H1 (cell line): ENCODE measurements at regions not wholly inside any gene's neighbourhood (a gene's known extent, or its start where the extent isn't known, plus 50 kb on each side); places are given as distances from the start of the nearest gene placed in this dataset.

Experiments used
- CTCF ChIA-PET: fragments of 300-600 bp; sonication (Branson Sonifier 250); formaldehyde crosslinking; loops from one replicate; lab custom pipeline; 2021; ENCODE audit not compliant: partially characterized antibody; lab: Charles Lee
- POLR2A ChIA-PET: fragments of 300-600 bp; sonication (Branson Sonifier 250); formaldehyde crosslinking; loops from one replicate; lab custom pipeline; 2021; ENCODE audit warnings: inconsistent platforms; ENCODE audit not compliant: partially characterized antibody; lab: Charles Lee
- DNase-seq, 2 experiments: peaks; one replicate each; pipeline versions ENCODE4 v3.0.0 to v3.0.0-alpha.2; 2010 to 2022; ENCODE audit warnings: low spot score in 2 of 2, low read depth in 1 of 2, mixed read lengths in 1 of 2
- FAIRE-seq: peaks from 2 replicates; lab custom pipeline; 2011; peaks lifted over from hg19 to GRCh38; lab: Jason Lieb, UNC
- H2AFZ ChIP-seq: 2 replicates; pipeline ENCODE4 v1.8.1; 2012; ENCODE audit warnings: low read length, inconsistent platforms
- H2AK5ac ChIP-seq: 2 replicates; pipeline ENCODE4 v1.6.1; 2013; ENCODE audit warnings: low read depth, low read length
- H2BK120ac ChIP-seq: replicated peaks from 2 replicates; pipeline ENCODE3; 2013; ENCODE audit warnings: low read depth, low read length, inconsistent platforms
- H2BK12ac ChIP-seq: 2 replicates; pipeline ENCODE4 v1.6.1; 2013; ENCODE audit warnings: low read depth, low read length
- H2BK15ac ChIP-seq: 2 replicates; pipeline ENCODE4 v1.6.1; 2013; ENCODE audit warnings: low read length
- H2BK20ac ChIP-seq: 2 replicates; pipeline ENCODE4 v1.6.1; 2013; ENCODE audit warnings: low read length
- H2BK5ac ChIP-seq: 2 replicates; pipeline ENCODE4 v1.6.1; 2013; ENCODE audit warnings: low read depth, low read length
- H3K14ac ChIP-seq: 2 replicates; pipeline ENCODE4 v1.6.1; 2013; ENCODE audit warnings: inconsistent platforms; ENCODE audit not compliant: insufficient read length
- H3K18ac ChIP-seq: 2 replicates; pipeline ENCODE4 v1.6.1; 2013; ENCODE audit warnings: low read length; ENCODE audit errors: extremely low read depth
- H3K23ac ChIP-seq: 2 replicates; pipeline ENCODE4 v1.6.1; 2013; ENCODE audit warnings: inconsistent platforms; ENCODE audit not compliant: insufficient read length
- H3K23me2 ChIP-seq: 2 replicates; pipeline ENCODE4 v1.6.1; 2013; ENCODE audit warnings: low read depth, low read length
- H3K27ac ChIP-seq: 2 replicates; pipeline ENCODE4 v1.6.1; 2011; ENCODE audit warnings: low read depth, low read length, inconsistent platforms
- H3K27me3 ChIP-seq, 4 experiments: replicated peaks in 1 of 4; 1 replicate in 1 of 4; 2 replicates in 3 of 4; pipeline versions ENCODE4 v1.6.1 to v1.8.1; 2011 to 2013; ENCODE audit warnings: low read length in 3 of 4, mild to moderate bottlenecking in 3 of 4, inconsistent platforms in 2 of 4, mixed read lengths in 2 of 4, moderate library complexity in 1 of 4; ENCODE audit not compliant: control insufficient read depth in 3 of 4, insufficient read depth in 3 of 4; ENCODE audit errors: extremely low read depth in 1 of 4
- H3K36me3 ChIP-seq, 4 experiments: 2 replicates each; pipeline versions ENCODE4 v1.6.1 to v1.8.1; 2011 to 2013; ENCODE audit warnings: mild to moderate bottlenecking in 4 of 4, low read length in 3 of 4, moderate library complexity in 2 of 4, control low read depth in 1 of 4, inconsistent platforms in 1 of 4; ENCODE audit not compliant: insufficient read depth in 4 of 4, control insufficient read depth in 2 of 4
- H3K4ac ChIP-seq: replicated peaks from 2 replicates; pipeline ENCODE3; 2013; ENCODE audit warnings: low read length, low read depth, mixed read lengths, inconsistent platforms; ENCODE audit not compliant: insufficient read length
- H3K4me1 ChIP-seq, 4 experiments: replicated peaks in 1 of 4; 1 replicate in 1 of 4; 2 replicates in 3 of 4; pipeline versions ENCODE4 v1.6.1 to v1.8.1; 2011 to 2013; ENCODE audit warnings: low read length in 3 of 4, inconsistent platforms in 2 of 4, mixed read lengths in 1 of 4; ENCODE audit not compliant: insufficient read depth in 4 of 4, control insufficient read depth in 3 of 4
- H3K4me2 ChIP-seq, 2 experiments: 2 replicates each; pipeline versions ENCODE4 v1.6.1 to v1.8.1; 2011 to 2013; ENCODE audit warnings: low read depth in 2 of 2, low read length in 2 of 2, control low read depth in 1 of 2, inconsistent platforms in 1 of 2, mild to moderate bottlenecking in 1 of 2; ENCODE audit not compliant: insufficient read depth in 1 of 2
- H3K4me3 ChIP-seq, 4 experiments: fragments of 200-600, 300-600 bp in 1 of 4; sonication (generic), shearing (Covaris generic), sonication (Bioruptor Twin) in 1 of 4; 2 replicates each; pipeline versions ENCODE4 v1.5.1 to v1.8.1; 2011 to 2016; ENCODE audit warnings: low read length in 4 of 4, low read depth in 3 of 4, control low read depth in 2 of 4, inconsistent platforms in 2 of 4, mild to moderate bottlenecking in 2 of 4, mixed read lengths in 1 of 4, moderate library complexity in 1 of 4; ENCODE audit not compliant: insufficient read depth in 2 of 4; ENCODE audit errors: extremely low read depth in 1 of 4
- H3K56ac ChIP-seq: replicated peaks from 2 replicates; pipeline ENCODE3; 2013; ENCODE audit warnings: low read depth, mild to moderate bottlenecking, mixed read lengths, low read length, inconsistent platforms; ENCODE audit not compliant: insufficient read length
- H3K79me1 ChIP-seq: 2 replicates; pipeline ENCODE4 v1.6.1; 2013; ENCODE audit warnings: low read depth, low read length, control low read depth
- H3K79me2 ChIP-seq, 2 experiments: 2 replicates each; pipeline versions ENCODE4 v1.6.1 to v1.8.1; 2012 to 2013; ENCODE audit warnings: low read length in 2 of 2, mild to moderate bottlenecking in 2 of 2, inconsistent platforms in 1 of 2; ENCODE audit not compliant: insufficient read depth in 2 of 2, control insufficient read depth in 1 of 2
- H3K9ac ChIP-seq, 4 experiments: replicated peaks in 1 of 4; 1 replicate in 1 of 4; 2 replicates in 3 of 4; pipeline versions ENCODE4 v1.6.1 to v1.8.1; 2011 to 2013; ENCODE audit warnings: low read depth in 3 of 4, low read length in 3 of 4, control low read depth in 2 of 4, mild to moderate bottlenecking in 2 of 4, moderate library complexity in 2 of 4, inconsistent platforms in 1 of 4; ENCODE audit errors: extremely low read depth in 1 of 4
- H3K9me3 ChIP-seq, 2 experiments: 2 replicates each; pipeline versions ENCODE4 v1.6.1 to v1.8.1; 2012 to 2013; ENCODE audit warnings: mild to moderate bottlenecking in 2 of 2, moderate library complexity in 2 of 2, control low read depth in 1 of 2, inconsistent platforms in 1 of 2, low read depth in 1 of 2, low read length in 1 of 2, mixed read lengths in 1 of 2; ENCODE audit not compliant: insufficient read depth in 2 of 2
- H4K20me1 ChIP-seq, 2 experiments: replicated peaks in 1 of 2; 2 replicates each; pipeline versions ENCODE3 to v1.8.1; 2011 to 2013; ENCODE audit warnings: inconsistent platforms in 2 of 2, low read length in 2 of 2, mild to moderate bottlenecking in 1 of 2; ENCODE audit not compliant: insufficient read depth in 2 of 2, control insufficient read depth in 1 of 2
- H4K5ac ChIP-seq: 2 replicates; pipeline ENCODE4 v1.6.1; 2013; ENCODE audit warnings: low read length, low read depth, mixed read lengths, inconsistent platforms; ENCODE audit not compliant: insufficient read length
- H4K8ac ChIP-seq: 2 replicates; pipeline ENCODE4 v1.8.0; 2013; ENCODE audit warnings: mild to moderate bottlenecking, moderate library complexity, low read length, inconsistent platforms; ENCODE audit not compliant: insufficient read depth; ENCODE audit errors: extremely low read depth
- H4K91ac ChIP-seq: replicated peaks from 2 replicates; pipeline ENCODE3; 2013; ENCODE audit warnings: low read length, mixed read lengths, inconsistent platforms; ENCODE audit not compliant: insufficient read length
- BACH1 ChIP-seq: IDR thresholded peaks from 2 replicates; pipeline ENCODE4 v1.6.1; 2012; ENCODE audit warnings: low read length, improper control_type of control experiment
- BCL11A ChIP-seq, 2 experiments: IDR thresholded peaks; one replicate each; pipeline ENCODE4 v1.6.1; 2011; ENCODE audit warnings: low read depth in 2 of 2, low read length in 2 of 2, mild to moderate bottlenecking in 2 of 2
- CEBPB ChIP-seq: IDR thresholded peaks from 2 replicates; pipeline ENCODE4 v1.6.1; 2012; ENCODE audit warnings: low read depth, low read length
- CREB1 ChIP-seq: IDR thresholded peaks from 2 replicates; pipeline ENCODE4 v1.6.1; 2012; ENCODE audit warnings: inconsistent platforms
- CTBP2 ChIP-seq: IDR thresholded peaks from 2 replicates; pipeline ENCODE4 v1.7.0; 2011; ENCODE audit warnings: borderline replicate concordance, mild to moderate bottlenecking, moderate library complexity, mixed read lengths, low read length; ENCODE audit not compliant: insufficient read depth, insufficient read length
- GTF2F1 ChIP-seq: IDR thresholded peaks from 2 replicates; pipeline ENCODE4 v1.6.1; 2012; ENCODE audit warnings: low read depth, low read length, improper control_type of control experiment, borderline replicate concordance
- HDAC6 ChIP-seq: IDR thresholded peaks from one replicate; pipeline ENCODE4 v1.7.1; 2012; ENCODE audit warnings: low read depth, mild to moderate bottlenecking, inconsistent platforms, low read length, moderate library complexity
- JUND ChIP-seq: IDR thresholded peaks from 2 replicates; pipeline ENCODE4 v1.6.1; 2011; ENCODE audit warnings: mild to moderate bottlenecking, improper control_type of control experiment, low read length
- KDM4A ChIP-seq: IDR thresholded peaks from one replicate; pipeline ENCODE4 v1.7.1; 2012; ENCODE audit warnings: low read depth, mild to moderate bottlenecking, moderate library complexity, low read length, inconsistent platforms; ENCODE audit not compliant: severe bottlenecking
- RNF2 ChIP-seq: fragments of 200-900, 300-1000 bp; sonication (generic); IDR thresholded peaks from 2 replicates; pipeline ENCODE4 v1.7.1; 2016; ENCODE audit warnings: borderline replicate concordance, low read depth, mild to moderate bottlenecking, antibody characterized with exemption, low read length; ENCODE audit not compliant: poor library complexity, severe bottlenecking; ENCODE audit errors: missing control alignments
- SIN3A ChIP-seq, 2 experiments: IDR thresholded peaks in 1 of 2; conservative IDR thresholded peaks in 1 of 2; 2 replicates each; pipeline ENCODE4 v1.6.1; 2011 to 2012; ENCODE audit warnings: low read length in 2 of 2, improper control_type of control experiment in 1 of 2, low read depth in 1 of 2, mild to moderate bottlenecking in 1 of 2
- SP2 ChIP-seq: IDR thresholded peaks from 2 replicates; pipeline ENCODE4 v1.6.1; 2012; ENCODE audit warnings: mild to moderate bottlenecking, low read length, inconsistent platforms
- WGBS, 2 experiments: shearing (Covaris generic) in 1 of 2; methylation state at CpG; one replicate each; pipeline versions ENCODE4 v1.1.6 to v1.1.7; 2013 to 2015; ENCODE audit warnings: low lambda C conversion rate in 2 of 2, mixed read lengths in 2 of 2, inconsistent platforms in 1 of 2, low coverage in 1 of 2, missing lambda C conversion rate in 1 of 2; ENCODE audit not compliant: insufficient replicate concordance in 2 of 2, insufficient coverage in 1 of 2, insufficient read length in 1 of 2; ENCODE audit errors: extremely low coverage in 1 of 2, missing lambda C conversion rate in 1 of 2; 5-methylcytosine and 5-hydroxymethylcytosine counted together

DNA sequence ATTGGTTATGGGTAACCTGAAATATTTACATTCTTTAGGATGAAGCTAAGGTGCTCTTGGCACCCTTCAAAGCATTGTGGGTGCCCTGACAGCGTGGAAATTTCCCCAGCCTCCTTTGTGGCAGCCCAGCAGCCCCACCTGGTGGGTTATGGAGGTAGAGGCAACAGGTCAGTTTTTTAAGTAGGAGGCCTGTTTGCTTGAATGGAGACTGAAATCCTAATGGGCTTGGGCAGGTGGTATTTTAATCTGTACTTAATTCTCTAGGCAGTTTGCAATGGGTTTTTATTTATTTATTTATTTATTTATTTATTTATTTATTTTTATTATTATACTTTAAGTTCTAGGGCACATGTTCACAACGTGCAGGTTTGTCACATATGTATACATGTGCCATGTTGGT, 139.4 kb downstream of the EPC1 start:
- H2BK12ac ChIP-seq = no peak overlapping the region
- H3K18ac ChIP-seq = no peak overlapping the region
- H2AK5ac ChIP-seq = no peak overlapping the region
- CTCF ChIA-PET = interaction anchor here (0.9 to 2.1 kb wide), 5 partner anchors 9 to 479 kb away, joined by 3 to 7 read pairs (median 3); no protein-coding TSS in a partner anchor
- FAIRE-seq (no peak), DNase-seq (peak in 1 of 2 experiments; percentile 69)
- no peaks in the 10 kb centered on the region for H4K20me1 ChIP-seq
- no peak overlapping the region for H2BK5ac ChIP-seq
- WGBS, 2 experiments = 37% methylated on average over 1 of the region's 2 CpGs; no CpG with 5 or more reads in 1 of the 2 experiments
- no peaks in the 10 kb centered on the region for H3K36me3 ChIP-seq
- H4K5ac ChIP-seq = no peak overlapping the region
- H3K23ac ChIP-seq = no peak overlapping the region
- no peak overlapping the region for H2BK15ac ChIP-seq
- no peak overlapping the region for H2AFZ ChIP-seq
- H3K4me3 ChIP-seq = no peak overlapping the region
- no peak overlapping the region for H4K8ac ChIP-seq
- POLR2A ChIA-PET = no interaction called here
- no peak overlapping the region for H3K4me2 ChIP-seq
- no peak overlapping the region for H3K4ac ChIP-seq
- no peak overlapping the region for H4K91ac ChIP-seq
- H3K4me1 ChIP-seq = no peaks in the 10 kb centered on the region
- no peak overlapping the region for H3K27ac ChIP-seq
- H3K79me2 ChIP-seq = no peaks in the 10 kb centered on the region
- H3K9ac ChIP-seq = no peak overlapping the region
- no peak overlapping the region for H2BK120ac ChIP-seq
- no peaks in the 10 kb centered on the region for H3K79me1 ChIP-seq
- no peak overlapping the region for H2BK20ac ChIP-seq
- H3K27me3 ChIP-seq = no peaks in the 10 kb centered on the region
- H3K56ac ChIP-seq = no peak overlapping the region
- H3K23me2 ChIP-seq = no peaks in the 10 kb centered on the region
- no peaks in the 10 kb centered on the region for H3K9me3 ChIP-seq
- no peak overlapping the region for H3K14ac ChIP-seq
- TF ChIP-seq SIN3A (conservative IDR thresholded peaks at IDR 0.05 in 1 of 2, IDR thresholded peaks at IDR 0.05 in 1 of 2; ENCODE audit: low read depth in 1 of 2, low read length in 2 of 2) (no peak), JUND (no peak), BCL11A (IDR thresholded peaks at IDR 0.05; ENCODE audit: low read depth in 2 of 2, low read length in 2 of 2) (no peak), GTF2F1 (no peak), HDAC6 (no peak), RNF2 (no peak), CREB1 (no peak), SP2 (no peak), KDM4A (no peak), CTBP2 (no peak), CEBPB (no peak), BACH1 (no peak)
